CD14-positive monocyte (primary cell): ENCODE measurements at regions not wholly inside any gene's neighbourhood (a gene's known extent, or its start where the extent isn't known, plus 50 kb on each side); places are given as distances from the start of the nearest gene placed in this dataset.

Source experiments
- DNase-seq, 3 donors: peaks; one replicate each; pipeline ENCODE4 v3.0.0-alpha.2; 2011 to 2022
- H2AFZ ChIP-seq: 2 replicates; pipeline ENCODE4 v1.6.0; 2012; ENCODE audit warnings: mild to moderate bottlenecking, low read depth, low read length, inconsistent platforms; ENCODE audit not compliant: insufficient read depth, poor library complexity, severe bottlenecking
- H3K27ac ChIP-seq, 2 donors: 1 replicate in 1 of 2; 2 replicates in 1 of 2; pipeline ENCODE4 v1.5.1; 2012 to 2013; ENCODE audit warnings: low read length in 2 of 2, control low read depth in 1 of 2, inconsistent platforms in 1 of 2, low read depth in 1 of 2, mild to moderate bottlenecking in 1 of 2
- H3K27me3 ChIP-seq, 2 donors: one replicate each; pipeline versions ENCODE4 v1.6.0 to v1.6.1; 2011 to 2013; ENCODE audit warnings: low read length in 2 of 2; ENCODE audit not compliant: control insufficient read depth in 2 of 2, insufficient read depth in 2 of 2
- H3K36me3 ChIP-seq, 2 donors: replicated peaks in 1 of 2; 1 replicate in 1 of 2; 2 replicates in 1 of 2; pipeline versions ENCODE4 v1.5.1 to v1.6.1; 2012 to 2013; ENCODE audit warnings: low read length in 2 of 2, control low read depth in 1 of 2, inconsistent platforms in 1 of 2, mild to moderate bottlenecking in 1 of 2; ENCODE audit not compliant: insufficient read depth in 2 of 2, control insufficient read depth in 1 of 2
- H3K4me1 ChIP-seq, 2 donors: 1 replicate in 1 of 2; 2 replicates in 1 of 2; pipeline versions ENCODE4 v1.5.1 to v1.6.1; 2012 to 2013; ENCODE audit warnings: low read length in 2 of 2, control low read depth in 1 of 2, inconsistent platforms in 1 of 2, mild to moderate bottlenecking in 1 of 2, moderate library complexity in 1 of 2; ENCODE audit not compliant: insufficient read depth in 2 of 2, control insufficient read depth in 1 of 2
- H3K4me2 ChIP-seq: replicated peaks from 2 replicates; pipeline ENCODE3; 2012; ENCODE audit warnings: low read length, moderate library complexity, mild to moderate bottlenecking; ENCODE audit not compliant: poor library complexity, severe bottlenecking; ENCODE audit errors: extremely low read depth
- H3K4me3 ChIP-seq, 3 experiments: fragments of 200-600 bp in 1 of 3; sonication (generic) in 1 of 3; replicated peaks in 1 of 3; 1 replicate in 2 of 3; 2 replicates in 1 of 3; pipeline ENCODE4 v1.5.1; 2011 to 2013; ENCODE audit warnings: low read length in 3 of 3, mild to moderate bottlenecking in 3 of 3, control low read depth in 2 of 3, low read depth in 2 of 3, inconsistent platforms in 1 of 3, moderate library complexity in 1 of 3
- H3K79me2 ChIP-seq: 2 replicates; pipeline ENCODE4 v1.6.0; 2012; ENCODE audit warnings: mild to moderate bottlenecking, control low read depth, inconsistent platforms, low read length, moderate library complexity; ENCODE audit not compliant: insufficient read depth
- H3K9ac ChIP-seq: 2 replicates; pipeline ENCODE4 v1.6.0; 2017; ENCODE audit warnings: low read length, mild to moderate bottlenecking; ENCODE audit not compliant: insufficient read depth, poor library complexity, severe bottlenecking
- H3K9me3 ChIP-seq, 2 donors: replicated peaks in 1 of 2; 1 replicate in 1 of 2; 2 replicates in 1 of 2; pipeline versions ENCODE4 v1.5.1 to v1.6.1; 2012 to 2013; ENCODE audit warnings: low read length in 2 of 2, control low read depth in 1 of 2; ENCODE audit not compliant: control insufficient read depth in 1 of 2, insufficient read depth in 1 of 2
- H4K20me1 ChIP-seq: 2 replicates; pipeline ENCODE4 v1.6.0; 2012; ENCODE audit warnings: mild to moderate bottlenecking, low read length, control low read depth, moderate library complexity; ENCODE audit not compliant: insufficient read depth
- H3K27ac Mint-ChIP-seq, 7 donors: one replicate each; pipeline ENCODE4 v1.8.0; 2020; ENCODE audit warnings: mild to moderate bottlenecking in 7 of 7, mixed read lengths in 7 of 7, moderate library complexity in 6 of 7, inconsistent platforms in 2 of 7
- H3K27me3 Mint-ChIP-seq, 3 donors: one replicate each; pipeline ENCODE4 v1.8.0; 2021 to 2022; ENCODE audit warnings: low read depth in 3 of 3, mild to moderate bottlenecking in 3 of 3, mixed read lengths in 3 of 3, moderate library complexity in 3 of 3, inconsistent platforms in 1 of 3
- H3K36me3 Mint-ChIP-seq, 2 donors: one replicate each; pipeline ENCODE4 v1.8.0; 2020; ENCODE audit warnings: mixed read lengths in 2 of 2, inconsistent platforms in 1 of 2, mild to moderate bottlenecking in 1 of 2
- H3K4me1 Mint-ChIP-seq: one replicate; pipeline ENCODE4 v1.8.0; 2020; ENCODE audit warnings: mild to moderate bottlenecking, mixed read lengths
- H3K4me3 Mint-ChIP-seq, 2 donors: one replicate each; pipeline ENCODE4 v1.8.0; 2020; ENCODE audit warnings: mild to moderate bottlenecking in 2 of 2, mixed read lengths in 2 of 2, moderate library complexity in 1 of 2
- H3K9me3 Mint-ChIP-seq, 7 donors: one replicate each; pipeline ENCODE4 v1.8.0; 2020 to 2022; ENCODE audit warnings: mixed read lengths in 7 of 7, mild to moderate bottlenecking in 6 of 7, moderate library complexity in 6 of 7, inconsistent platforms in 2 of 7
- CTCF ChIP-seq: fragments of 200-600 bp; IDR thresholded peaks from one replicate; pipeline ENCODE4 v1.8.0; 2022; ENCODE audit warnings: antibody characterized with exemption, mild to moderate bottlenecking
- WGBS: methylation state at CpG from one replicate; pipeline ENCODE4 v1.1.5; 2013; ENCODE audit warnings: missing lambda C conversion rate; ENCODE audit not compliant: insufficient coverage; 5-methylcytosine and 5-hydroxymethylcytosine counted together
- intact Hi-C, 2 donors: fragments of 100-400 bp; cut with micrococcal nuclease; formaldehyde crosslinking; loops; one replicate each; pipeline versions ENCODE4 v1.15.0 to v1.15.1; 2023

- intact Hi-C loops, result no loop called here
- no peaks in the 10 kb centered on the region for H3K36me3 ChIP-seq
- no peaks in the 10 kb centered on the region for H3K4me1 Mint-ChIP-seq
- no peak overlapping the region for H3K4me2 ChIP-seq
- WGBS, result 70% methylated on average over 1 of the region's 2 CpGs
- no peak overlapping the region for H3K4me3 Mint-ChIP-seq
- H3K4me3 ChIP-seq, result no peak overlapping the region
- H3K4me1 ChIP-seq, result no peaks in the 10 kb centered on the region
- H2AFZ ChIP-seq, result no peak overlapping the region
- no peak for DNase-seq
- no peak overlapping the region for H3K27ac Mint-ChIP-seq
- no peak overlapping the region for H3K27ac ChIP-seq
- no peak for TF ChIP-seq CTCF
- H3K9me3 ChIP-seq, result no peaks in the 10 kb centered on the region
- no peak overlapping the region for H3K9ac ChIP-seq
- peaks cover 0 to 1% (median 1%) of the 10 kb centered on the region in 3 donors for H3K27me3 Mint-ChIP-seq
- no peaks in the 10 kb centered on the region for H4K20me1 ChIP-seq
- H3K9me3 Mint-ChIP-seq, result peaks cover 0 to 3% (median 0%) of the 10 kb centered on the region in 7 donors
- no peaks in the 10 kb centered on the region for H3K27me3 ChIP-seq
- no peaks in the 10 kb centered on the region for H3K36me3 Mint-ChIP-seq
- no peaks in the 10 kb centered on the region for H3K79me2 ChIP-seq
Observed at GRCh38 chr20:41938353-41938752, 320.2 kb upstream of the CHD6 start.

GRCh38 chr20:41935259-41935791 is 317.1 kb upstream of the CHD6 start:
- no peaks in the 10 kb centered on the region for H3K4me1 ChIP-seq
- 0% methylated on average over 1 of the region's 4 CpGs for whole genome bisulfite sequencing
- intact Hi-C loops, result no loop called here
- Mint-ChIP-seq H3K4me1 (no peaks in the 10 kb centered on the region), H3K27ac (no peak overlapping the region), H3K9me3 (peaks cover 0 to 5% (median 0%) of the 10 kb centered on the region in 7 donors), H3K36me3 (no peaks in the 10 kb centered on the region), H3K4me3 (no peak overlapping the region), H3K27me3 (peaks cover 0 to 1% (median under 1%) of the 10 kb centered on the region in 3 donors)
- DNase-seq, result no peak
- no peak overlapping the region for H3K4me2 ChIP-seq
- H3K27me3 ChIP-seq, result no peaks in the 10 kb centered on the region
- no peak overlapping the region for H3K9ac ChIP-seq
- H4K20me1 ChIP-seq, result no peaks in the 10 kb centered on the region
- H2AFZ ChIP-seq, result no peak overlapping the region
- peaks cover 0 to 6% of the 10 kb centered on the region in 2 donors for H3K9me3 ChIP-seq
- no peaks in the 10 kb centered on the region for H3K36me3 ChIP-seq
- H3K27ac ChIP-seq, result no peak overlapping the region
- no peaks in the 10 kb centered on the region for H3K79me2 ChIP-seq
- TF ChIP-seq CTCF, result no peak
- no peak overlapping the region for H3K4me3 ChIP-seq
